ENCODE measurements at regions not wholly inside any gene's neighbourhood (a gene's known extent, or its start where the extent isn't known, plus 50 kb on each side); places are given as distances from the start of the nearest gene placed in this dataset.

DNA sequence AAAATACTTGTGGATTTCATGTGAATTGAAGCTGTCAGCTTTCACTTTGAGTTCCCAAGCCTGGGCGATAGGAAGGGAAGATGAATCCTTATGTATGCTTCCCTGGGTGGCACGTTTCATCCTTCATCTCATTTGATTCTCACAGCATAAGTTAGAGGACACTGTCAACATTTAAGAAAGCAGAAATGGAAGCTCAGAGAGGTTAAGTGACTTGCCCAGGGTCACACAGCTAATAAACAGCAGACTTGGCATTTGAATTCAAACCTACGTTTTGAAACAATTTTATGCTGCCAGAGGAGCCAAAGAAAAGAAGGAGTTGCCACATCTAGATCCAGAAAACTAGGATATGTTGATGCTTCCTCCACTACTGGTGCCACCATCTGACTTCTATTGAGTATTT is 108.3 kb upstream of the GPR139 start:
- TF ChIP-seq CTCF (IDR thresholded peaks at IDR 0.05; ENCODE audit: low read depth, low read length): no peak
- TF ChIP-seq EZH2phosphoT487 (IDR thresholded peaks at IDR 0.05; ENCODE audit: low read depth): no peak

All from OCI-LY3 (cell line).